ENCODE measurements at regions not wholly inside any gene's neighbourhood (a gene's known extent, or its start where the extent isn't known, plus 50 kb on each side); places are given as distances from the start of the nearest gene placed in this dataset.

- no peak for DNase-seq (ENCODE audit: low read depth)
Measured at GRCh38 chr1:232519186-232519585, 110.7 kb downstream of the SIPA1L2 start.

- DNase-seq (ENCODE audit: low read depth) = no peak
Measured at GRCh38 chr1:232518349-232518748, 111.6 kb downstream of the SIPA1L2 start.

GRCh38 chr1:232517204-232517603, 112.7 kb downstream of the SIPA1L2 start:
- no peak for DNase-seq (ENCODE audit: low read depth)

- DNase-seq (ENCODE audit: low read depth) = no peak
Measured at GRCh38 chr1:232515706-232516105, 114.2 kb downstream of the SIPA1L2 start.

GRCh38 chr1:232512712-232513111, 117.2 kb downstream of the SIPA1L2 start:
- no peak for DNase-seq (ENCODE audit: low read depth)

GRCh38 chr1:232511172-232511571, 118.8 kb downstream of the SIPA1L2 start:
- no peak for DNase-seq (ENCODE audit: low read depth)

- DNase-seq (ENCODE audit: low read depth) = no peak
Measured at GRCh38 chr1:232510367-232511110, 119.4 kb downstream of the SIPA1L2 start.

GRCh38 chr1:232509570-232509969, 120.4 kb downstream of the SIPA1L2 start:
- DNase-seq (ENCODE audit: low read depth) = no peak

- DNase-seq (ENCODE audit: low read depth) = no peak
Measured at GRCh38 chr1:232508130-232508701, 121.7 kb downstream of the SIPA1L2 start.

GRCh38 chr1:232507571-232507970, 122.4 kb downstream of the SIPA1L2 start:
- no peak for DNase-seq (ENCODE audit: low read depth)

- no peak for DNase-seq (ENCODE audit: low read depth)
Measured at GRCh38 chr1:232505884-232506283, 124.0 kb downstream of the SIPA1L2 start.

- no peak for DNase-seq (ENCODE audit: low read depth)
Measured at GRCh38 chr1:232504651-232505050, 125.3 kb downstream of the SIPA1L2 start.

GRCh38 chr1:232503497-232503896, 126.4 kb downstream of the SIPA1L2 start:
- no peak for DNase-seq (ENCODE audit: low read depth)

GRCh38 chr1:232501854-232502253, 128.1 kb downstream of the SIPA1L2 start:
- no peak for DNase-seq (ENCODE audit: low read depth)

GRCh38 chr1:232499188-232499587, 130.7 kb downstream of the SIPA1L2 start:
- DNase-seq (ENCODE audit: low read depth) = no peak

GRCh38 chr1:232493869-232494268, 136.1 kb downstream of the SIPA1L2 start:
- DNase-seq (ENCODE audit: low read depth) = no peak

- no peak for DNase-seq (ENCODE audit: low read depth)
Measured at GRCh38 chr1:232489256-232489655, 140.7 kb downstream of the SIPA1L2 start.

GRCh38 chr1:232487236-232487635, 142.7 kb downstream of the SIPA1L2 start:
- no peak for DNase-seq (ENCODE audit: low read depth)

- DNase-seq (ENCODE audit: low read depth) = no peak
Measured at GRCh38 chr1:232486454-232487207, 143.3 kb downstream of the SIPA1L2 start.

- DNase-seq (ENCODE audit: low read depth) = no peak
Measured at GRCh38 chr1:232486006-232486405, 143.9 kb downstream of the SIPA1L2 start.

GRCh38 chr1:232484856-232485255, 145.1 kb downstream of the SIPA1L2 start:
- DNase-seq (ENCODE audit: low read depth) = no peak

- DNase-seq (ENCODE audit: low read depth) = no peak
Measured at GRCh38 chr1:232483826-232484225, 146.1 kb downstream of the SIPA1L2 start.

- DNase-seq (ENCODE audit: low read depth) = no peak
Measured at GRCh38 chr1:232481091-232481490, 148.8 kb downstream of the SIPA1L2 start.
